GM04504 (cell line): ENCODE measurements at regions not wholly inside any gene's neighbourhood (a gene's known extent, or its start where the extent isn't known, plus 50 kb on each side); places are given as distances from the start of the nearest gene placed in this dataset.
"Not testable (repeated sequence)": the region's sequence is repeated elsewhere in the genome, so short reads cannot be mapped to it uniquely, and the experiment has no call there.

Experiments
- DNase-seq: peaks from one replicate; pipeline ENCODE4 v3.0.0-alpha.2; 2012; ENCODE audit warnings: low read depth

DNA sequence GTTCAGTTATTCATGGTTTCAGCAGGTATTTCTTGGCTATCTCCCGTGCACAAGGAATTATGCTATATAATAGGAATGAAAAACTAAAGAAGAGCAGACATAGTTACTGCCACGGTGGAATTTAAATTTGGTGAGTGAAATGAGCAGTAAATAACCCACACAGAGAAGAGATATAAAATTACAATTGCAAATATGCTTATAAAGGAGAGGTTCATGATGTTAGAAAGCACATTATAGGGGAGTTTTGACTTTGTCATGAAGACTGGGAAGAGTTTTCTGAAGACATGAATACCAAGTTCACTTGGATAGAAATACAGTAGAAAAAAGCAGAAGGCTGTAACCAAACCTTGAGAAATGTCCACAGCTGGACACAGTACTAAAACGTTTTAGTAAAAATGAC lies 712.0 kb upstream of the AADAT start:
- no peak for DNase-seq

DNA sequence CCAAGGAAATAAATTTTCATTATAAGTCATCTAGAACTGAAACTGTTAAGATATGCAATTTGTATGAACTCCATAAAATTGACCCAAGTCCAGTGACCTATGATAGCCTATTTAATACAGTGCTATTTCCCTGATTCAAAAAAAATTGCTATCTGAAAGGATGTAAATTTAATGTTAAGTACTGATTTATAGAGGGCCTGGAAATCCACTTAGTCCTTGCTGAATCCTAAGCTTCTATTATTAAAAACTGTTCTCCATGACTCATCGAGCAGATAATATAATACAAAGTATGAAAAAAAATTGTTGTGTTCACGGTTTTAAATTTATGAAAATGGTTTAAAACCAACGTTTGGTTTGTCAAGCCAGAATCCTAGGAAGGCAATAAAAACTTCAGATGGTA lies 704.8 kb upstream of the AADAT start:
- DNase-seq, result no peak

GRCh38 chr4:170788540-170789051 lies 698.8 kb upstream of the AADAT start:
- not testable (repeated sequence) for DNase-seq

DNA sequence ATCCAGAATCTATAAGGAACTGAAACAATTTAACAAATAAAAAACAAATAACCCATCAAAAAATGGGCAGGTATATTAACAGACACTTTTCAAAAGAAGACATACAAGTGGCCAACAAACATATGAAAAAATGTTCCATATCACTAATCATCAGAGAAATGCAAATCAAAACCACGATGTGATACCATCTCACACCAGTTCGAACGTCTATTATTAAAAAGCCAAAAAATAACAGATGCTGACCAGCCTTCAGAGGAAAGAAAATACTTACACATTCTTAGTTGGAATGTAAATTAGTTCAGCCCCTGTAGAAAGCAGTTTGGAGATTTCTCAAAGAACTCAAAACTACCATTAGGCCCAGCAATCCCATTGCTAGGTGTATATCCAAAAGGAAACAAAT lies 687.9 kb upstream of the AADAT start:
- DNase-seq, result no peak

DNA sequence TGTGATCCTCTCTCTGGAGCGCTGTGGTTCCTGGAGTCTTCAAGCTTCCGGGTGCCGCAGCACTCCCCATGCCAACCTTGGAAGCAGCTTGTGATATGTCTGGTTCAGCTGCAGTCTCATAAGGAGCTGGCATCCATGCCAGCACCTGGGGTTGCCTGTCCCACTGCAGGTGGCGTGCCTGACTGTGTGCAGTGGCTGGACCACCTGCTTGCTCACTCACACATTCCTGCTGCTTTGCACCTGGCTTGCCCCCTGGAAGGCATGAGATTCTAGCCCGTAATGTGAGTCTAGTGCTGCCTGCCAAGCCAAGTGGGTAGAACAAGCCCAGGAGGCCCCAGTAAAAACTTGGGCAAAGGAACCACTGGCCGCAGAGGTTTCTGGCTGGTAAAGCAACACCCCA lies 687.2 kb upstream of the AADAT start:
- no peak for DNase-seq

GRCh38 chr4:170775851-170776250 lies 686.1 kb upstream of the AADAT start:
- no peak for DNase-seq

DNA sequence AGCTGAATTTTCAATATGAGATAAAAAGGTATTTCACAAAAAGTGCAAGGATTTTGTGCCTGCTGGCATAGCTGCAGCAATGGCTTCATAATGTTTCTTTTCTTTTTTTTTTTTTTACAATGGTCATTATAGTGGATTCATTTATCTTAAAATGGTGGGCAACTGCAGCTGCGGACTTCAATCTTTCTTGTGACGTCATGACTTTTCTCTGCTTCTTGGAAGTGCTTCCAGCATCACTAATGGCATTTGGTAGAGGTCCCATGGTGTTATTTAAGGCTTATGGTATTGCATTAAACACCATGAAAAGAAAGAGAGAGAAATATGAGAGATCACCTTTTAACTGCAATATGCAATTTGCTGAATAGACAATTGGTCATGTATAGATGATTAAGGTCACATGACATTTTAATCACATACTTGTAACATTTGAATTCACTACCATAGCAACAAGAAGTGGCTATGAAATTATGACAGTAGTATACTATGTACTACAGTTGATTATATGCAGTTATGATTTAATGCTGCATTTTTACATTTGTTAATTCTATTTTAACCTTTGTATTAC lies 684.0 kb upstream of the AADAT start:
- DNase-seq, result no peak

DNA sequence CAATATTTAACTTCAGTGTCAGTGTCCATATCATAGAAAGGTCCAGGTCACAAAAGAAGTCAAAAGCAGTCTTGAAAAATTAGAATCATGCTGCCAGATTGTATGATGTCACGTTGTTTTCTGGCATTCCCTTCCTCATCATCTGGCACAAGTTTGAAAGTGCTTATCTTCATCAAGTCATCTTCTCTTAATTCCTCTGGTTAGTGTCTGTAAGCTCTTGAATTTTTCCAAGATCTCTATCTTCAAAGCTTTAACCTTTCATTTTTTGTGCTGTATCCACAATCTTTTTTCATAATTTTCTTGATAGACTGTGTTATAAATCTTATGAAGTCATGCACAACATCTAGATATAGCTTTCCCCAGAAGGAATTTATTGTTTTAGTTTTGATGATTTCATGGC lies 682.7 kb upstream of the AADAT start:
- no peak for DNase-seq

DNA sequence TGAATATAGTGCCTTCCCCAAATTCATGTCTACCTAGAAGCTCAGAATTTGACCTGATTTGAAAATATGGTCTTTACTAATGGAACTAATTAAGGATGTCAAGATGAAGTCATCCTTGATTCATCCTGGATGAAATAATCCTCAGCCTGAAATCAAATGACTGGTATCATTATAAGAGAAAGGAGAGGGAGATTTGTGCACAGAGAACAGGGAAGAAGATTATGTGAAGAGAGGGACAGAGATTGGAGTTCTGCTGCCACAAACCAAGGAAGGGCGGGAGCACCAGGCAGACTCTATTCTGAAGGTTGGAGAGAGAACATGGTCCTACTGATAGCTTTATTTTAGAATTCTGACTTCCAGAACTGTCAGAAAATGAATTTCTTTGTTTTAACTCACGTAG lies 680.9 kb upstream of the AADAT start:
- DNase-seq, result no peak

DNA sequence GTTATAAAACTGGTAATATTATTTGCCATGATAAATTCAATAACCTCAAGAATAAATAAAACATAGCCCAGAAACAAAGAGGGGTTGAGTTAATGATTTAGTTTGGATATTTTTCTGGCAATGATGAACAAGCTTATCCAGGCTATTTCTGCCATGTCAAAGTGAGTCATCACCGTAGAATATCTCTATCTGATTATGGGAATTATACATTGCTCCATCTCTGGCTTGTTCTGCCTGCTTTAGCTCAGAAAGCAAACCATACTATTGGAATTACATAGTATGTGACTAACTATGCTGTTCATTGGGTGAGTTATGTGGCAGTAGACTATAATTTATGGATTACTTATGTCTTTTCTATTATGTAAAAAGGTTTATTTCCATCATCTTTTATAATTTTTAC lies 680.1 kb upstream of the AADAT start:
- no peak for DNase-seq

DNA sequence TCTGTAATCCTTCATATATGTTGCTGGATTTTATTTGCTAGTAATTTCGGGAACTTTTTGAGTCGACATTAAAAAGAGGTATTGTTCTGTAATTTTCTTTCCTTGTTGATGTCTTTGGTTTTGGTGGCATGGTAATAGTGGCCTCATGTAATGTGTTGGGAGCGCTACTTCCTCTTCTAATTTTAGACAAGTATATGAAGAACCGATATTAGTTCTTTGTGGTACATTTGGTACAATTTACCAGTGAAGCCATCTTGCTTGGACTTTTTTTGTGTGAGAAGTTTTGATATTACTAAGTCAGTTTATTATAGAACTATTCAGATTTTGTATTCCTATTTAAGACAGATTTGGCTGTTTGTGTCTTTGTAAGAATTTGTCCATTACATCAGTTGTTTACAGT lies 669.2 kb upstream of the AADAT start:
- DNase-seq, result no peak

DNA sequence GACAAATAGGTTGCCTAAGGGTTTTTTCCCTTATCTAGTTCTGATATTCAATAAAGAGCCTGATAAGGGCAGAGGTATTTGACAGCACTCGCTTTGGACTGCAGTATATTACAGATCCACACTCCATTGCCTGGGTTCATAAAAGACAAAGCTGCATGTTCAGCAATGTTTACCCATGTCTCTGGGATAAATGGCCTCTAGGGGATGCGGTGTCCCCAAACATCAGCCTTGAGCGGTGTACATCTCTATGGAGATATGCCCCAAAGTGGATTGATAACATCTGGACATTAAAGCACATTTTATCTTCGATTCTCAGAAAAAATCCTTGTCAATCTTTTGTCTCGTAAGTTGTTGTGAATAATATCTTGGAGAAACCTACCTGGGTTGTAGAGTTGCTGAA lies 660.8 kb upstream of the AADAT start:
- no peak for DNase-seq

DNA sequence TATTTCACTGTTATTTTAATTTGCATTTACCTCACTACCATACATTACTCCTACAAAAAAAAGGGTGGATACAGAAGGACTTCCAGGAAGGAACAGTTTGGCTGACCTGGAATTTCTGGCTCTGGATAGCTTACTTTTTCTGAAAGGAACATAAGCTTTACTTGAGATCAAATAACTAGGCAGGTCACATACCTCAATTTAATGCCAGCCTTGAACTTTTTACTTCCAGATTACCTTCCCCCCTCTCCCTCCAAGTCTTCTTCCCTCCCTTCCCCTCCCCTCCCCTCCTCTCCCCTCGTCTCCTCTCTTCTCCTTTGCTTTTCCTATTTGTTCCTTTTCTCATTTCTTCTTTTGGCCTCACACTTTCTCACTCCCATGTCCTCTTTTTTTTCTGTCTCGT lies 659.2 kb upstream of the AADAT start:
- no peak for DNase-seq

- no peak for DNase-seq
Measured at GRCh38 chr4:170743633-170744032, 653.9 kb upstream of the AADAT start.

DNA sequence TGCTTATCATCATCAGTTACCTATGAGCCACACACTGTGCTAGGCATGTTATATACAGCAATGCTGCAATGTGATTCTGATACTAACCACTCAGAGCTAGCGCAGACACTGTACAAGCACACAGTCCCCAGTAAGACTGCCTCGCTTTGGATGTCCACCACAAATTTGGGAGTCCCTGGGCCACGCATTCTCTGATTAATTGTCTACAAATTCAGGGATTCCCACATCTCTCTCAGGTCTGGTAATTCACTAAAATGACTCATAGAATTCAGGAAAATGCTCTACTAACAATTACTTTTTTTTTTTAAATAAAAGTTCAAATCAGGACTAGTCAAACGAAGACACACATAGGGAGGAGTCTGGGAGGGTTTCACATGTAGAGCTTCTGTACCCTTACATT lies 652.1 kb upstream of the AADAT start:
- DNase-seq, result no peak

DNA sequence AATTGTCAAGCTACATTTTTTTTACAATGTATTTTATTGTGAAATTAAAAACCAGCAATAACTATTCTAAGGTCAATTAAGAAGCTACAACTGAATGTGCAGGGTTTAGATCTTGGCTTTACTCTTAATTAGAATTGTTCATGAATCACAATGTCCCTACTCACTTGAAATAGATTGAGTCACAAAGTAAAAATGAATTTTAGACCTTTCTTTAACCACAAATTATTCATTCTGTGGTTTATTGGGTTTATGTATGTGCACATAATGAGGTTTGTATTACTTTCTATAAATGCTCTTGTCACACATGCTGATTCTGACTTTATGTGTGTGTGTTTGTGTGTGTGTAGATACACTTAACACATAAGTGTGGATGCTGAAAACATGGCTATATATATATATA lies 647.0 kb upstream of the AADAT start:
- no peak for DNase-seq

GRCh38 chr4:170729897-170730296 lies 640.1 kb upstream of the AADAT start:
- no peak for DNase-seq

GRCh38 chr4:170729236-170729635 lies 639.5 kb upstream of the AADAT start:
- no peak for DNase-seq

DNA sequence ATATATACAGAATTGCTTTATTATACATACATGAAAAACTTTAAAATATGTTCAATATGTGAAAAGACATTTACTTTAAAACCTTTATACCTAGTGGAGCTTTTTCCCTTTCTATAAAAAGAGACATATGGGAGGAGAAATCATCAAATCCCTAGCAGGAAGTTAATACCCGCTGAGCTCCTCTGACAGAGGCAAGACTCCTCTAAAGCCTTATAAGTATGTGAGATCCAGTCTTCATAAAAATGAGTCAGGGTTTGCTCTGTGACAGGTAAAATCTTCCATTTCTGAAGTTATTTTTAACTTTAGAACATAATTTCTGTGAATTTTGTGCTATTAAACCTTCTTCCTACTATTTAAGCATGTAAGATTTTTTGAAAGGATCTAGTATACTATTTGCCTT lies 634.4 kb upstream of the AADAT start:
- DNase-seq, result no peak

- DNase-seq, result no peak
Measured at GRCh38 chr4:170723171-170723570, 633.4 kb upstream of the AADAT start.

DNA sequence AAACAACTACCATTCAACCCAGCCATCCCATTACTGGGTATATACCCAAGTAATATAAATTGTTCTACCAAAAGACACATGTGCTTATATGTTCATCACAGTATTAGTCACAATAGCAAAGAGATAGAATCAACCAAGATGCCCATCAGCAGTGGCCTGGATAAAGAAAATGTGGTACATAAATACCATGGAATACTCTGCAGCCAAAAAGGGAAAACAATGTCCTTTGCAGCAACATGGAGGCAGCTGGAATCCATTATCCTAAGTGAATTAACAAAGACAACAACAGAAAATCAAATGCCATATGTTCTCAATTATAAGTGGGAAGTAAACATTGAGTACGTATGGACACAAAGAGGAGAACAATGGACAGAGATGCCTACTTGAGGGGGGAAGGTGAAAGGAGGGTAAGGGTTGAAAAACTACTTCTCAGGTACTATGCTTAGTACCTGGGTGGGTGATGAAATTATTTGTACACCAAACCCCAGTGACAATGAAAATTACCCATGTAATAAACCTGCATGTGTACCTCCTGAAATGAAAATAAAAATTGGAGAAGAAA lies 632.1 kb upstream of the AADAT start:
- no peak for DNase-seq

DNA sequence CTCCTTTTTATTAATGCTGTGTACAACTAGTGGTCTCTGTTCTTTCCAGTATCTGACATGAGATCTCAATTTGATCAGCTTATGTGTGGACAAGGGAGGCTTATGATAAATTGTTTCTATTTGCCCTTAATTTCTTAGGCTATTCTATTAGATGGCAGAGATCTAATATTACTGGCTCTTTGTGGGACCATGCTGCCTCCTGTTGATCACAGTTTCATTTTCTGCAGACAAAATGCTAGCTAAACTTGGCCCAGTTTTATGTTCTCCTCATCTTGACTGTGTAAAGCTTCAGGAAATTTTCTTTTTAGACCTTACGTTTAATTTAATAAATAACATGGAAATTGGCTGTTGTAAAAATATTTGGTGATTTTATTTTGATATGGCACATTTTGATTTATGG lies 627.1 kb upstream of the AADAT start:
- no peak for DNase-seq

- DNase-seq, result no peak
Measured at GRCh38 chr4:170705907-170706306, 616.2 kb upstream of the AADAT start.

GRCh38 chr4:170700064-170700463 lies 610.3 kb upstream of the AADAT start:
- no peak for DNase-seq
